ENCODE measurements at regions not wholly inside any gene's neighbourhood (a gene's known extent, or its start where the extent isn't known, plus 50 kb on each side); places are given as distances from the start of the nearest gene placed in this dataset.
"Not testable (repeated sequence)": the region's sequence is repeated elsewhere in the genome, so short reads cannot be mapped to it uniquely, and the experiment has no call there.

DNA sequence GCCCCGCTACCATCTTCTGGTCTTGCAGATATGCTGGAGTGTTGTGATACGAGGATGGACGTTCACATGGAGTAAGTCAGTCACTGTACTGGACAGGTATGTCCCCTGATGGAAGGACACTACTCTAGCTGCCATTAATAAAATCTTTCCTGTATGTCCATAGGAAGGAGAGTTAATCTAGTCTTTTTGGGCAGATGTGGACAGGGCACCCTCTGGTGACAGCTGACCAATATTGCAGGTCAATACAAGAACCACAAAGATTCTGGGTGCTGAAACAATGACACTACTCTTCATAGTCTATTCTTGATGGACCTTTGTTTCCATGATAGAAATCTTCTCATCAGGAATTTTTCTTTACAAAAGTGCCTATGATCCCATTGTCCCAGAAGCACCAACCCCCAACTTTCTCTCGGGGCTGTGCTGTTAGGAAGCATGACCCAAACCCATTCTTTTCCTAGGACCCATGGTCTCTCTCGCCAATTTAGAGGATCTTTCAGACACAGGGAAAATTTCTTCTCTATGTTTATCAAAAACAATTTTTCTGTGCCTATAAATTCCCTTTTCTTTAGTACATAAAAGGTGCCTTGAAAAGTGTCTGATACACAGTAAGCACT lies 376.9 kb downstream of the DTWD2 start:
- FAIRE-seq, result no peak

DNA sequence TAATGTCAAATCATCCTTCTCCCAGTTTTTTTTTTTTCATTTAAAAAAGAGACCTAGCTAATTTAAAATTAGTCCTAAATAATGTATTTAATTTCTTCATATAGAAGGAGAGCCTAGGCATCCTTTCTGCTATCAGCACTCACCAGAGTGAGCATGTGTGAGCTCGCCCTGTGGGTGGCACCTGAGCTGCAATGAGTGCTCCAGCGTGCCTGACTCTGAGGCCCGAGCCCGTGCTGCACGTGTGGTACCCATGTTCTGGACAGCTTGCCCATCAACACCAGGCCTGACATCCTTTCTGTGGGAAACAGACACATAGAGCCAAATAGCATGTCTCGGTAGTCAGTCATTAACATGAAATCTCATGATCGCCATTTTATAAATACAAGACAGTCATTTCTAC lies 381.4 kb downstream of the DTWD2 start:
- FAIRE-seq (no peak), DNase-seq (ENCODE audit: insufficient read length, low spot score) (no peak)

More for the DNA sequence above, 376.9 kb downstream of the DTWD2 start:
- peak; percentile 28 for DNase-seq (ENCODE audit: insufficient read length, low spot score)

- DNase-seq (ENCODE audit: insufficient read length, low spot score) (no peak), FAIRE-seq (no peak)
These were observed 382.6 kb downstream of the DTWD2 start for GRCh38 chr5:118605761-118606160.

DNA sequence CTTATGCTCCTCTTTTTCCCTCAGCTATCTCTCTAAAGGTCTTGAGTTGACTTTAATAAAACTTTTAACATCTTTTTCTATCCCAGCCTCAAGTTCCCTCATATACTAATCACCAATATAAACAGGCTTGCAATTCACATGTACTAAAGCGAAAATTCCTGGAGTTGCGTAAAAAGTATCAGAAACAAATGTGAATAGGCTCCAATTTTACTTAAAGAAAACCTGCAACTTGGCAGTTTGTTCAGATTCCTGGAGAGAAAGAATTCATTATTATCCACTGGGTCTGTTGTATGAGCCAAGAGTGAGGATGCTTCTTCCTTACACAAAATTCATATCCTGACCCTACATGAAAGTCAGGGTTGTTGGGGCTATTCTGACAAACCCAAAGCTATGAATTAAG lies 384.2 kb downstream of the DTWD2 start:
- DNase-seq (ENCODE audit: insufficient read length, low spot score) (no peak), FAIRE-seq (no peak)

GRCh38 chr5:118603278-118603677 lies 385.1 kb downstream of the DTWD2 start:
- no peak for FAIRE-seq
- no peak for DNase-seq (ENCODE audit: insufficient read length, low spot score)

DNA sequence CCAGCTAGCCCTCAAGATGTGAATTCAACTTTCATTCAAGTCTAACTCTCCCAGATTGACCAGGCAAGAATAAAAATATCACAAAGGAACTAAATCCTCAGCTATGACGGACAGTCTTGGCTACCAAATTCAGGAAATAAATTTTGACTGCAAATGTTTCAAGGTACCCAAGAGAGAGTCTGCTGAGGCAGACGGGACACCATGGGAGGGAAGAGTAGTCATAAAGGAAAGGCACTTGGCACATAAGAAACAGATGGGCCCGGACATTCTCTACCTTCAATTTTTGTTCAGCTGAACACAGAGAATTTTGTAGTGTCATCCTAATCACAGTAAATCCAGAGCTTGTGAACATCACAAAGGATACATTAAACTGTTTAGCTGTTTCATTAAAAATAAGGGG lies 390.0 kb downstream of the DTWD2 start:
- DNase-seq (ENCODE audit: insufficient read length, low spot score) (no peak), FAIRE-seq (no peak)

DNA sequence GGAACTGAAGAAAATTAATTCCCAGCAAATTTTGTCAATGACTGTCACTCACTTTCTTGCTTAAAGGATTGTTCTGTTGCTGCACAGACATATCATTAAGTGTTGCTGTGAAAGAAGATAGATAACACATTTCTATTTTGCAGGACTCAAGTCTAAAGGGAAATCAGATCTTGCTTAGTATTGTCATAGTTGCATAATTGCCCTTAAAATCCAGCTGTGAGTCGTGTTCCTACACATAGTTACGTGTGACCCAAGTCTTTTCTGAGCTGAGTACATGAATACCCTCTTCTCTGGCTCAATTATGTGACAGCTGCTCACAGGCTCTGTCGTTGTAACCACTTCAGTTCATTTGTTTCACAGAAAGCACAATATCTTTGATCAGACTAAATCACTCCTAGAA lies 390.8 kb downstream of the DTWD2 start:
- FAIRE-seq (no peak), DNase-seq (ENCODE audit: insufficient read length, low spot score) (no peak)

DNA sequence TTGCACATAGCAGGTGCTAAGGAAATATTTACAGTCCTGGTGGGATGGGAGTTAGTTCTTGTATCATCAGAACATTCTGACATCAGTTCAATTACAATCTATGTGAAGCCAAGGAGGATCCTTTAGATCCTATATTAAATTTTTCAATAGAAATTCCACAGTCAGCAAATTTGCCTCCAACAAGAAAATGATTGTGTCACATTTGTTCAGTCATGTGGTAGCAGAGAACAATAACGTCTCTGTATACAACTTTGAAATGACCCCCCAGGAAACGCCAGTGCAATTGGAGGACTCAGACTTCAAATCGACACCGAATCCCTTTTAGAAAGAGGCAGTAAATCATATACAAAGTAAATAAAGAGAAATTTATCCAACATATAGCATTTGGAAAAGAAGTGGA lies 392.1 kb downstream of the DTWD2 start:
- no peak for FAIRE-seq
- no peak for DNase-seq (ENCODE audit: insufficient read length, low spot score)

DNA sequence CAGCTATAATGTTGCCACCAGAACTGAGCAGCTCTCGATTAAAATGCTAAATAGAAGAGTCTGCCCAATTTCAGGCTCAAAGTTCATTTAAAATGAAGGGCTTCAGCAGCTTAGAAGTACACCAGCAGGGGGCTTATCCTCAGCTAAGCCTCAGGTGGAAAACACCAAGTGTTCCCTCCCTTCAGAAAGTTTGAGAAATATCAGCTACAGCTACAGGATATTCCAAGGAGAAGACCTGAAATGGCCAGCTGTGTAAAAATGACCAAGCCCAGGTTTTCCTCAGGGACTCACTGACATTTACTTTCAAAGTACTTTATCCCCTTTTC lies 395.4 kb downstream of the DTWD2 start:
- no peak for DNase-seq (ENCODE audit: insufficient read length, low spot score)
- no peak for FAIRE-seq

- DNase-seq (ENCODE audit: insufficient read length, low spot score), result no peak
- no peak for FAIRE-seq
These were observed 395.9 kb downstream of the DTWD2 start for GRCh38 chr5:118592229-118593002.

DNA sequence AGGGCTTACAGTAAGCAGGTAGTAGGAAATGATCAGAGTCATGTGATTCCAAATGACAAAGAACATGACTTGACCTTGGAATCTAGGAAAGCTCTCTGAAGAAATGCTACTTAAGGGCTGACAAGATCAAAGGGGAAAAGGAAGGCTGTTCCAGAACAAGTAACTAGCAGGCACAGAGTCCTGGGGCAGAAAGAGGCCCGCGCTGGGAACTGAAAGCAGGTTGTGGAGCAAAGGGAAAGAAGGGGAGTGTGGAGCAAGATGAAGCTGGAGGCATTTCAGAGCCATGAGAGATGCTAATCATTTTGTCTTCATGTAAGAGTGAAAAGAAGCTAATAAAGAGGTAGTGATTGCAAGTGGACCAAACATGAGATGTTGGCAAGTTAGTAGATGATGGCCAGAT lies 397.5 kb downstream of the DTWD2 start:
- DNase-seq (ENCODE audit: insufficient read length, low spot score) (no peak), FAIRE-seq (no peak)

DNA sequence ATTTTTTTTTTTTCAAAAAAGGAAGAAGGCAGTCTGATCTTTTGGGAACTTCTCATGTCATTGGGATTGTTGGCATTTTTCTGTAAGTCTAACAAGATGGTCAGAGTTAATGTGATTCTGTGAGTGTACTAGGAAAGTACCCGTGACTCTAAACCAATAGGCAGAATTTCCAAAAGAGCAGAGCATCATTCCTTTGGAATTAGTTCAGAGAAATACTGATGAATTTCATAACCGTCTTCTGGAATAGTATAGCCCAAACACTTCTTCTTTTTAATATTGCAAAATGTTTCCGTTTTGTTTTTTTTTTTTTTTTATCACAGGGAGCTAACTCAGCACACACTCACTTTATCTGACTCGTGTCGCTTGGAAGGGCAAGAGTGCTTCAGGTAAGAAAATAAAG lies 407.4 kb downstream of the DTWD2 start:
- FAIRE-seq (no peak), DNase-seq (ENCODE audit: insufficient read length, low spot score) (no peak)

- DNase-seq (ENCODE audit: insufficient read length, low spot score) (no peak), FAIRE-seq (no peak)
These were observed 410.3 kb downstream of the DTWD2 start for GRCh38 chr5:118578093-118578492.

GRCh38 chr5:118577621-118578020 lies 410.7 kb downstream of the DTWD2 start:
- DNase-seq (ENCODE audit: insufficient read length, low spot score) (no peak), FAIRE-seq (no peak)

DNA sequence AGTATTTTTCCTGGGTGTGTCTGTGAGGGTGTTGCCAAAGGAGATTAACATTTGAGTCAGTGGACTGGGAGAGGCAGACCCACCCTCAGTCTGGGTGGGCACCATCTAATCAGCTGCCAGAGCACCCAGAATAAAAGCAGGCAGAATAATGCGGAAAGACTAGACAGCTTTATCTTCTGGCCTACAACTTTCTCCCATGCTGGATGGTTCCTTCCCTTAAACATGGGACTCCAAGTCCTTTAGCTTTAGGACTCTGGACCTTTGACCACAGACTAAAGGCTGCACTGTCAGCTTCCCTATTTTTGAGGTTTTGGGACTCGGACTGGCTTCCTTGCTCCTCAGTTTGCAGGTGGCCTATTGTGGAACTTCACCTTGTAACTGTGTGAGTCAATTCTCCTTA lies 418.1 kb downstream of the DTWD2 start:
- not testable (repeated sequence) for DNase-seq (ENCODE audit: insufficient read length, low spot score); FAIRE-seq

DNA sequence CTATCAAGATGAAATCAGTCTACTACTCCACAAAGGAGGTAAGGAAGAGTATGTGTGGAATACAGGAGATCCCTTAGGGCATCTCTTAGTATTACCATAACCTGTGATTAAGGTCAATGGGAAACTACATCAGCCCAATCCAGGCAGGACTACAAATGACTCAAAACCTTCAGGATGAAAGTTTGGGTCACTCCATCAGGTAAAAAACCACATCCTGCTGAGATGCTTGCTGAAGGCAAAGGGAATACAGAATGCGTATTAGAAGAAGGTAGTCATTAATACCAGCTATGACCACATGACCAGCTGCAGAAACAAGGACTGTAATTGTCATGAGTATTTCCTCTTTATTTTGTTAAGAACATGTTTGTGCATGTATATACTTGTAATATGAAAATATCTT lies 418.8 kb downstream of the DTWD2 start:
- DNase-seq (ENCODE audit: insufficient read length, low spot score); FAIRE-seq: not testable (repeated sequence)

DNA sequence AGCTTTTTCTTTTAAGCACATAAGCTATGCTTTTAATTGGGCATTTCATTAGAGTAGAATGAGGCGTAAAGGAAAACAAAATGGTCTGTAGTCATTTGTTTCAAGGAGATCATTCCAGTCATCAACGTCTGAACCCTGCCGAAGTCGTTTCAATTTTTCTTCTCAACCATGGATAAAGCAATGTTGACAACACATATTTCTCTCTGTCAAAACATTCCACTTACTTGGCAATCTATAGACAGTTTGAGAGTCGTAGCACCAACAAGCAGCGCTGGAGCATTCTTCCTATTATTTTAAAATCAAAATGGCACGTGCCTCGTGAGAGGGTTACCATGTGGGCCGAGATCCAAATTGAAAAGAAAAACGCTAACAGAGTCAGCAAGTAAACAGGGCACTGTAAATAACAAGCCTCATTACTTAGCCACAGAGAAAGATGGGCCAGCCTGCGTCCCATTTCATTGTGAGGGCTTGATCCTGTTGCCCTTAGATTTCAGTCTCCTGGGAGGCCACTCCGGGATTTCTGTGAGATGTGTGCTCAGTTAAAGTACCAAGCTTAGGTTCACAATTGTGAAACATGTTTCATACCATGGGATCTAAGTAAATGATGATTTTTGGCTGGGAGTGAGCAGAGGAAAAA lies 422.9 kb downstream of the DTWD2 start:
- no peak for DNase-seq (ENCODE audit: insufficient read length, low spot score)
- no peak for FAIRE-seq

- FAIRE-seq (no peak), DNase-seq (ENCODE audit: insufficient read length, low spot score) (no peak)
These were observed 426.4 kb downstream of the DTWD2 start for GRCh38 chr5:118561971-118562370.

DNA sequence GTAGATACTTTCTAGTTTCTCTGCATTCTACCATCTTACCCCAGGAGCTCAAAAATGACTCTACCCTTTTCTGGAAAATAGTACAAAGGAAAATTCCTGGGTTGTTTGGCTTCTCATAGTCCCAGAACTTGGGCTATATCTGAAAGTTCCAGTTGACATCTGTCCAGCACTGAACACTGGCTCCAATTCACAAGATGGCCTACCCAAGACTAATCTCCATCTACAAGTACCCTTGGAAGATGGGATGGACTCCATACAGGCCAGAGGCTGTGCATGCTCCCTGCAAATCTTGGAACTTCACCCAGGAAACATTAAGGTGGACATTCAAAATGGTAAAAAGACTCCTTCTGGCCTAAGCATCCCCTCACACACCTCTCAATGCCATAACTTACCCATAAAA lies 427.1 kb downstream of the DTWD2 start:
- DNase-seq (ENCODE audit: insufficient read length, low spot score) (no peak), FAIRE-seq (no peak)

DNA sequence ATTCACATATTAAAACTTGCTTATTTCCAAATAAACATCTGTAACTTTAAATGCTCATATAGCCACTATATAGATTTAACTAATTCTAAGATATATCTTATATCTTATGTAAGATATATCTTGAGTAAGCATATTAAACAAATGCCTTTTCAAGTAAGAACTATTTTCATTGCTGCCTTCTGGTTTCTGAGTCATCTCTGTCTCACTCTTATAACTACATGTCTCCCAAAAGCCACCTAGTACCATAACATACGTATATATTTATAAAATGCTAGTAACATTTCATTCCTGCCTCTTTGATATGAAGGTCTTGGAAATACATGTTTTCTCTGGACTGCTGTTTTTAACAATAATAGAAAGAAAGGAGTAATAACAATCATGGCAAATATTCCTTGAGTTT lies 429.5 kb downstream of the DTWD2 start:
- FAIRE-seq (no peak), DNase-seq (ENCODE audit: insufficient read length, low spot score) (no peak)

DNA sequence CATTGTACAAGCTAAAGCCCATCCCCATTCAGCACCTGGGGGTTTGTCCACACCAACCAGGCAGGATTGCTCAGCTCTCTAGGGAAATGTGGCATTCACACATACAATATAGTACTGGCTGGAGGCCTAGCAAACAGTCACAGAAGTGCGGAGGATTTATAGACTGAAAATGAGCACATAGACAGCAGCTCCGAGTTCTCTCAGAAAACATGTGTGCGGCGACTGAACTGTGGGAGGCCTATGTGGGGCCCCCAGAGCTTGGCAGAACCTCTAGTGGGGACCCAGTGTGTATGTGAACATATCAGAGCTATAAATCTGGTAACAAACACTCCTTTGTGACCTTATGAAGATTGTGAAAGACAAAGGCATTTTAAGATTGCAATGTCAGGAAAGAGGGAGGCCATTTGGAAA lies 431.1 kb downstream of the DTWD2 start:
- DNase-seq (ENCODE audit: insufficient read length, low spot score), result no peak
- FAIRE-seq, result no peak

DNA sequence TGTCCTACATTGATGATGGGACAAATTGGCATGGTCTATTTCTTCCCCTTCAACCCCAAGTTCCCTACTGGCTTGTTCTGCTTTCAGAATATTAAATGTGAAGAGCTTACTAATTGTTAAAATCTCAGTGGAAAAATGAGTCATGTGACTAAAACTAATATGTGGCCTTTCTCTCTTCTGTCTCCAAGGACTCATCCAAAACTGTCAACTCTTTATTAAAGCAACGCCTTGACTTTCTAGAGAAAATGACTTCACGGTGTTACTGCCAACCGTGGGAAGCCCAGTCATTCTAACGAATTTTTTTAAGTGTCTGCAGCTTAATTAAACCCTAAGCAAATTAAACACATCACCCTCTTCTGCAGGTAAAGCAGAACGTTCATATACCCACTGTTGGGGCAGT lies 431.6 kb downstream of the DTWD2 start:
- no peak for FAIRE-seq
- DNase-seq (ENCODE audit: insufficient read length, low spot score), result no peak

All from HTR-8/SVneo (cell line).